SKM-1 treated with dmso at 0.1 percent for 144 hours (cell line): ENCODE measurements at regions not wholly inside any gene's neighbourhood (a gene's known extent, or its start where the extent isn't known, plus 50 kb on each side); places are given as distances from the start of the nearest gene placed in this dataset.
"Not testable (repeated sequence)": the region's sequence is repeated elsewhere in the genome, so short reads cannot be mapped to it uniquely, and the experiment has no call there.

Experiments
- DNase-seq: peaks from one replicate; lab custom pipeline; 2025; ENCODE audit not compliant: unreplicated experiment; lab: John Stamatoyannopoulos, UW

DNA sequence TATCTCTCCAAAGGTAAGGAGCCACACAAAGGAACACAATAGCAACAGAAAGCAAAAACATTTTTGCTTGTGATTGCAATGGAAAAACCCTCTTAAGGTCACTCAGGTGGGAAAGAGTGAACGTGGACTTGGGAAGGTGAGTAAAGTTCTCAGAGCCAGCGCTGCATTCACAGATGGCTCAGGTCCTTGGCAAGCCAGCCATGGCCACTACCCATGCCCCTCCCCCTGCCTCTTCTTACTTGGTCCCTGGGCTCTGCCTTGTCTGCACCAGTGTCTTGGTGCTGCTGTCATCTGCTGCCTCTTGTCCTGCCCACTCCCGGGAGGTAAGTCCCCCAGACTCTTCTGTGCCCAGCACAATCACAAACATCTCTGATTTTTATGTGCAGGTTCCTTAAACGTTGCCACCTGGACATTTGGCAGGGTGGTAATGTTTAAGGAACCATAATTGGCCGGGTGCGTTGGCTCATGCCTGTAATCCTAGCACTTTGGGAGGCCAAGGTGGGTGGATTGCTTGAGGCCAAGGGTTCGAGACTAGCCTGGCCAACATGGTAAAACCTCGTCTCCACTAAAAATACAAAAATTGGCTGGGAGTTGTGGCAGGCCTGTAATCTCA lies 74.6 kb downstream of the FEM1C start:
- DNase-seq, result no peak

DNA sequence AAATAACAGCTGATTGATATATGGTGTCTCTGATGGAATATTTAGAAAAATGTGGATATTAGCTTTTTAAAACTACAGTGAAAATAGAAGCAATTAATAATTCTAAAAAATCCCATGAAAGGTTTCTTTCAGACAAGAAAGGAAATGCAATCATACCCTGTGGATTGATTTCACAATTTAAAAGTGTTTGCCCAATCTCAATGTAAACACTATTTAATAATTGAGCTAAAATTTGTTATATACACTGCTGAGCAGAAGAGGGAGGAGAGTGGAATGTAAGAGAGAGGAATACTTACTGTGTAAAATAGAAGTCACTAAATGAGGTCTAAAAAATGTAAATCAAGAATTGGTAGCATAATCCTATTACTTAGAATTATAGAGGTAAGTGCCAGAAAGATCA lies 76.9 kb downstream of the FEM1C start:
- no peak for DNase-seq

DNA sequence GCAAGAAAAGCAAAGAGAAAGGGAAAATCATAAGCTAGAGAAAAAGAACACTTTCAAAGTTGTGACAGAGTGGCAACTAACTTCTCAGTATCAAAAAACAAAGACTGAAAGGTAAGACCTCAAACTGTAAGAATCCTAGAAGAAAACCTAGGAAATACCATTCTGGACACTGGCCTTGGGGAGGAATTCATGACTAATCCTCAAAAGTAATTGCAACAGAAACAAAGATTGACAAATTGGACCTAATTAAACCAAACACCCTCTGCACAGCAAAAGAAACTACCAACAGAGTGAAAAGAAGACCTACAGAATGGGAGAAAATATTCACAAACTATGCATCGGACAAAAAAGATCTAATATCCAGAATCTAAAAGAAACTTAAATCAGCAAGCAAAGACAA lies 79.1 kb downstream of the FEM1C start:
- DNase-seq, result no peak

DNA sequence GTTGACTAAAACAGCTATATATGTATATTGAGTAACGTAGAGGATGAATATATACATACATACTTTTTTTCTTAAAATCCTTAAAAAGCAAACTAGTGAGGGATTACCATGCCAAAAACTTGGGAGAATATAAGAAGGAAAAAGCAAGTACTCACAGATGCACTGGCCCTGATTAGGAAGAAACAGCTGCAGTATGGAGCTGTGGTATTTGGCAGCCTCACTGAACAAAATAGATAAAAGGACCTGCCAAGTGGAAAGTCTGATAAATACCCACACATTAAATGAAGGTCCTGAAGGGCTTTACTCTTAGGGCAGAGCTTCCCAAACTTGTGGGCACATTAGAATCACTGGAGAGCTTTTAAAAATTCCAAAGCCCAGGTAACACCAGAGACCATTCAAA lies 80.6 kb downstream of the FEM1C start:
- no peak for DNase-seq

DNA sequence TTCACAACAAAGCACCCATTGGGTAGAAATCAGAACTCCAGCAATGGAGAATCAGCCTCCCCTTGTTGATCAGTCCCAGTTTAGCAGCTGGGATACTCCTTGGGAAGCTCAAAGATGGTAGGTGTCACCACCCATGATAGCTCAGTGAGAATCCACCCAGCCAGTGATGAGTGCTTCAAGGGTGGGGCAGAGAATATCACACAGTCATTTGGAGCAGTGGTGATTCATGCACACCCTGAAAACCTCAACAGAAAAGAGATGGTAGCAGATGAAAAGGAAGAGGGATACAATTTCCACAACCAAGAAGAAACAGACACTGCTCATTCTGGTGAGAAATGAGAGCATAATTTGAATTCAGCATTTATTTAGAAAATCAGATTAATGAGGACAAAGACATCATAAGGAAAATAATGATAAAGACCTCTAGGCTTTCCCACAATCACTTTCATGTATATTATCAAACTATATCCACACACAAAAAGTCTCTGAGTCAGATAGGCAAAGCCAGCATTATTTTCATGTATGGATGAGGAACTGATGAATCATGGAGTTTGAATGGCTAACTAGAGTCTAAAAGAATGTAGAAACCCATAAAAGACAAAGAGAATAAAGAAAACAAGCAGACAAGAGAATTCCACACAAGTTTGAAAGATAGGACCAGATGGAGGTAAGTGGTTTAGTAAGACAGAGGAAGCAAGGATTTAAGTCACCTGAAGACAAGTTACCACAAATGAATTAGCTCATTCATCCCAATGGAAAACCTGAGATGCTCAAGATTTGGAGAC lies 82.9 kb downstream of the FEM1C start:
- DNase-seq, result no peak

DNA sequence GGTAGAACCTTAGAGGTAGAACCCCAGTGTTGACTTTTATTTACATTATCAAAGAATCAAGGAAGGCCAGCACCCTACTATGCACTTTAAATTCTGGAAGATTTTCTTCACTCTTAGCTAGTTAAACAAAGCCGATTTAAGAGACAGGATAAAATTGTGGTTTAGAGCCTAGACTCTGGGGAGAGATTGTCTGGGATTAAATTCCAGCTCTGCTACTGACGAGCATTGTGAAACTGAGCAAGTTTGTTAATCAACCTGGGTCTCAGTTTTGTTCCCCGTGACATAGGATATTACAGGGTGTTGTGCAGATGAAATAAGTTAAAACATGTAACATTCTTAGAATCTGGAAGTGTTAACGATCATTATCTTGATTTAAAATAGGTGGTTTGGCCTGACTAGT lies 83.5 kb downstream of the FEM1C start:
- DNase-seq, result no peak

DNA sequence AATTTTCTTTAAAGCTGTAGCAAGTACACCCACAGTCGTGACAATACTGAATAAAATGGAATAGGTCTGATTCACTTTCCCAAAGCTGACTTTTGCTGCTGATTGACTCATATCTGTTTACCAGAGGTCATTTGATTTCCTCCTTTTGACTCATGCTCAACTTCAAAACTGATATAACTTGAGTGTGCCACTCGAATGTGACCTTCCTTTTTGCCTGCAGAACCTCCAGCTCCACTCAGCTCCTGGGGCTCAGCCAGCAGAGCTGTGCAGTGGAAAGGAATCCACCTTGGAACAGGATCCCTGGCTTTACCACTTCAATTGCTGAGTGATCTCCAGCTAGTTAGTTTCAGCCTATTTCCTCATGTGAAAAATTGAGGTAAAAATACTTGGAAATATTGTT lies 84.1 kb downstream of the FEM1C start:
- DNase-seq, result no peak

DNA sequence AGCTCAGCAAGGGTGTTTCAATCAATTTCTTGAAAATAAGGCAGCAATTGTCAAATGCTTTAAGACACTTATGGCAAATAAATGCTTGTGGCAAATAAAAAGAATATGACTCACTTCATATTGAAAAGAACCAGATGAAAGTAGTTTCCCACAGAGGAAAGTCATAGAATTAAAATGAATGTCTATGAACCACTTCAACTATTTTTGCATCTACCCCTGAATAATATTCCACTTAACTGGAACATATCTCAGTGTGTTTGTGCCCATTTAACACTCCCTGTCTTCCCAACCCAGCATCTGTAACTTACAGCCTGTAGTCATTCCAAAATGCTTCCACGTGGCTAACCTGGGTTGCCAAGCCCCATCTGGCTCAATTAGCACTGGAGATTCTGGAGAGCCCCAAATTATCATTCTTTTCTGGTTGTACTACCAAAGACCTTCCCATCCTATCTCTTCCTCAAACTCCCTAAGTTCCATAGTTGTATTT lies 84.7 kb downstream of the FEM1C start:
- DNase-seq, result no peak

DNA sequence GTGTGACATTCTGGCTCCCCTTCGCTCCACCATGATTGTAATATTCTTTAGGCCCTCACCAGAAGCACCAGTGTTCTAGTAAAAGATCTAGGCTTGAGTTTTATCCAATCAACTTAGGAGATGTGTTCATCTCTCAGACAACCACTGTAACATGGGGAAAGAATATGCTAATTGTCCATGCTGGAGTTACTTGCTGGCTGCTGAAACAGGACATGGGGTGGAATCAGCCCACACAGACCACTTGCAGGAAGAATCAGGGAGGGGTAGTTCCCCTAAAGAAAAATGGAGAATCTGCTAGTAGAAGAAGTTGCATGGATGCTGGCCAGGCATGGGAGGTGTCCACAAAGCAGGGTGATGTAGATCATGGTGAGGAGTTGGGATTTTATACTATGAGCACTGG lies 86.2 kb downstream of the FEM1C start:
- DNase-seq, result no peak

DNA sequence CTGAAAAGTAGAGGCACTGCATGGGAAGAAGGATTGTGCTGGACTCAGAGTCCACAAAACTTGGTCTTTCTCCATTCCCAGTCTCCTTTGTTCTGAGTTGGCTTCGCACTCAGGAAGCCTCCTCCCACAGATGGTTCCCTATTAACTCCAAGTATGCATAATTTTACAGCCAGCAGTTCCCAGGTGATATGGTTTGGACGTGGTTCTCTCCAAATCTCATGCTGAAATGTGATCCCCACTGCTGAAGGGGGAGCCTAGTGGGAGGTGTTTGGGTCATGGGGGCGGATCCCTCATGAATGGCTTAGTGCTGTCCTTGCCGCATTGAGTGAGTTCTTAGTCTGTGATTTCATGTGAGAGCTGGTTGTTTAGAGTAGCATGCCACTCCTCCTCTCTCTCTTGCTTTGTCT lies 86.6 kb downstream of the FEM1C start:
- no peak for DNase-seq

DNA sequence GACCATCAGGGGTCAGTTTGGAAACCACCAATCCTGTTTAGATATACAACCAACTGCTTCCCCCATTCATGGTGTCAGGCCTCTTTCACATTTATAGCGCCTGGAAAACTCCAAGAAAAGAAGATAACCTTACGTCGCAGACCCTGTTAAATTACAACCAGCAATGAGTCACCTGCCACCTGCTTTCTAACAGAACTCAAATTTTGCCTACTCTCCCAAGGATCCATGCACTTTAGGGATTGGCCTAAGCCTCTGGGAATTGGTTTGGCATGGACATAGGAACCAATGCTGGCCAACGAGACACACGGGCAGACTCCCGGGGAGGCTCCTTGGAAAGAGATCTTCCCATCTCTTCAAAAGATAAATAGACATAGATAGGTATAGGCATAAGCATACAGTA lies 87.0 kb downstream of the FEM1C start:
- DNase-seq, result no peak

DNA sequence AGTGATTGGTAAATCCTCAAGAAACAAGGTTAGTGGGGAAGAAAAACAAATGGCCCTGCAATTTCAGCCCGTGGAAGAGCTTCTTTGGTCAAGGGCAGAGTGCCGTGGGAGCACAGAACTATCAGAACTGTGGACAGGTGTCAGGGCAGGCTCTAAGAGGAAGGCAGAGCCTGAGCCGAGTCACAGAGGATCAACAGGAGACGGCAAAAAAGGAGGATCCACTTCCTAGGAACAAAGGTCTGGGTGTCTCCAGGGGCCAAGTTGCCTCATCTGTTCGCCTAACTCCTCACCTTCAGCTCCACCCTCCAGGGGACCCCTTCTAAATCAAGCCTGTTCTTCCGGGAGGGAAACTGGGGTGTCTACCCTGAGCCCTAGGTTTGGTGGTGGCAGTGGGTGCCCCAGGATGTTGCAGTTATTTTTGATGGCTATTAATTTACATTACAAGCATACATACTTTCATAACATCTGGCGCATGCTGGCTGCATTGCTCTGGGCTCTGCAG lies 88.0 kb downstream of the FEM1C start:
- DNase-seq, result no peak

DNA sequence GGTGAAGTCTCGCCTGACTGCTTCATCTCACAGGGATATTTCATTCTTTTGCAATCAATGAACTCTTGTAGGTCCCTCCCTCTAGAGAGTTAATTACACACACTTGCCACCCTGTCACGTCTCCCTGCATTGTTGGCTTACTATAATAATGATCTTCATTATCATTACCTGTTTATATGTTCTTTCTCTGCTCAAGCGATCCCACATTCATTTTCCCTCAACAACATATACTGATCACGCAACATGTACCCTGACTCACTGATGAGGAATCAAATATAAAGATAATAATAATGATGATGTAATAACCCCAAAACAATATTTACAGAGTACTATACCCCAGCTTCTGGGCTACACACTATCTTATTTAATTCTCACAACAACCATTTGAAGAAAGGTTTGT lies 88.5 kb downstream of the FEM1C start:
- no peak for DNase-seq

DNA sequence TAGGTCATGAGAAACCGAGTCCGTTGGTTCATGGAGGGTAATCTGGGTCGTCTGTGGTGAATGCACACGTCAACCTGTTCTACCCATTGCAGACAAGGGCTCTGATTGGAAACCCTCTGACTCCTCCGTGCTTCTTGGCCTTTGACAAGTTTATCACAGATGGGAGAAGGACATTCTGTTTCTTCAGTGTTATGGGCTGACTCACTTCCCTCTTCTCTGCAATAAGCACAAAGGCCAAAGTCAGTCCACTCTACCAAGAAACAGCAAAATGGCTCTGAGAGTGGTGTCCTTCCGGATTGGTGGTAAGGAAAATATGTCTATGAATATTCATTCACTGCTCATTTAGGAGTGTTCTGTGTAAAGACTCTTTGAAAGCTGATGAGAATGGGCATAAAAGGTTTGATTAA lies 89.3 kb downstream of the FEM1C start:
- DNase-seq, result no peak

DNA sequence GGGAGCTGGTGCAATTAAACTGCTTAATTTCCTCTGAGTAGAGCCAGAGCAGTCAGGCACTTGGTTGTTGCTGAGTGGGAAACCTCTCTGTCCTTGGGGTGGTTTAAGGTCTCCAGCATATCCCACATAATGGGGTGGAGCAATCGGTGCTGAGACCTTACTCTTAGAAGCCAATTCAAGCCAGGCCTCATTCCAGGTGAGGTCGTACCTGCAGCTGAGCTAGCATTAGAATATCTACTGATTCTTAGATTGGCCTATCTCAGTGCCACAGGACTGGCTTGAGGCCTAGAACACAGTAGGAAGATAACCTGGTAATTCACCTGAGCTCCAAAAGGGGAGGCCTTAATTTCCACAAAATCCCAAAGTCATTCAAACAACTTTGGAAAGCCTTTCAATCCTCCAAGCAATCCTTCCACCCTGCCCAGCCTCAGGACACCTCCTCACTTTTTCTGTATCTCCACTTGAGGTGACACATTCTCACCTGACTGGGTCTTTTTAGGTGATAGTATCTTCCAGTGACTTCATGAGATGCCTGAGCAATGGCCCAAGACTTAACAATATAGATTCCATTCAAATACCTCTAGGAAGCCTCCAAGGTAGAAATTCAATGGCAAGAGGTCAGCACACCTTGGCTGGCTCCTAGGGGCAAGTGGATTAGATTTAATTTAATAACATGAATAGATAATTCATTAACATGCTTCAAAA lies 91.0 kb downstream of the FEM1C start:
- no peak for DNase-seq

DNA sequence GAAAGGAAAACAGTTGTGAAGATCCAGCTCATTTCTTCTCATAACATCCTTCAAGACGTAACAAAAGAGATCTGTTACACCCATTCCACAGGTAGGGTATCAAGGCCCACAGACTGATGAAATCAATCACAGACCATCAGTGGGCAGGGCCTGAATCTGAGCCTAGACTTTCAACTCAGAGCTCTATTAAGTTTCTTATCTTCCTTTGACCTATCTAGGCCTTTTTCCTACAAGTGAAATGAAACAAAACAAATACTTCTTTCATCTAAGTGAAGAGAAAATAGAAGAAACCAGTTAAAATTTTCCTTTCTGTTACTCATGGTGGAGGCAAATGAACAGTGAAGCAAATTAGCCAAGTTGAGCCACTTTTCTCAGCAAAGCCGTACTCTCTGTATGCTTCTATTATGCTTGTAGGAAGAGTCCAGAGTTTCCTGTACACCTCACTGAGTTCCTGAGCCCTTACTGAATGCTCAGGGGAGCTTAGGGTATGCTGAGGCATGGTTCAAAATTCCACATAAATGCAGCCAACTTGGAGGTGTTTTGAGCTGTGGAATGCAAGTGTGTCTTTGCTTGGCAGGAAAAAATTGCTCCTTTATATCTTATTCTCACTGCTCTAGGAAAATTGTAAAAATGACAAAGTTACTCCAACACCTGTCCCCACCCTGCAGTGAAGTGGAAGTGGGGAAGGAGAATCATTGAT lies 91.9 kb downstream of the FEM1C start:
- DNase-seq, result no peak

DNA sequence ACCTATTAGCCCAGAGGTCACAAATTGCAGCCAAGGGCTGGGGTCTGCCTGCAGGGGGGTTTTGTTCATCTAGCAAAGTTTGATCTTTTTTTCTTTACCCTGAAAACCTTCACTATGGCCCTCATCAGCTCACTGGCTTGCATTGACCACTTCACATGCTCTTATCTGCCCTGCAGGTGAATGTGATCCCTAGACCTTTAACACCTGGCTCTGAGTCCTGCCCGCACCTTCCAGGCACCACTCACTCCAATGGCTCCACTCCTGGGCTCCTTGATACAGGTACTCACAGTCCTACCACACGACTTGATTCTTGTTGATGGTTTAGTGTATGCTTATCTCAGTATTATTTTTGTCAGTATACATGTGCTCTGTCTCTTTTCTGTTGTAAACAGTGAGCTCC lies 92.5 kb downstream of the FEM1C start:
- DNase-seq, result no peak

DNA sequence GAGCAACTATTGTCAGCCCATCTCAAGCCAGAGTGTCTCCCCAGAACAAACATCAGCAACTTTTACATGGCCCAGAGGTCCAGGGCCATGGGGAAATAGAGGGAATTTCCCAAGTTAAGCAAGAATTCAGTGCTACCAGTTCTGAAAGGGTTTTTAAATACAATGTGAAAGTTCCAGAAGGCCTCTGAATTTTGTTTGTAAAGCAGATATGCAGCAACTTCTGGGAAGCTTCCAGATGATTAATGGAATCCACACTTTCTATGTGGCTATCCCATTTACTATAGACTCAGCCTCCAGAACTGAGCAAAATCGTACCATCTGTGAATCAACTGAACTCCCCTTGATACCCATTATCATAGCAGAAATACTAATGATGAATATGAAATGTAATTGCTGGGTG lies 93.8 kb downstream of the FEM1C start:
- no peak for DNase-seq

DNA sequence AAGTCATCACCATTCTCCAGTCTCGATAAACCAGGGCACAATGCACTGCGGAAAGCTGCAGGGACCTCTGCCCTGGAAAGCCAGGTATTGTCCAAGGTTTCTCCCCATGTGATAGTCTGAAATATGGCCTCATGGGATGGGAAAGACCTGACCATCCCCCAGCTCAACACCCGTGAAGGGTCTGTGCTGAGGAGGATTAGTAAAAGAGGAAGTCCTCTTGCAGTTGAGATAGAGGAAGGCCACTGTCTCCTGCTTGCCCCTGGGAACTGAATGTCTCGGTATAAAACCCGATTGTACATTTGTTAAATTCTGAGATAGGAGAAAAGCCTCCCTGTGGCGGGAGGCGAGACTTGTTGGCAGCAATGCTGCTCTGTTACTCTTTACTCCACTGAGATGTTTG lies 95.9 kb downstream of the FEM1C start:
- DNase-seq, result not testable (repeated sequence)

DNA sequence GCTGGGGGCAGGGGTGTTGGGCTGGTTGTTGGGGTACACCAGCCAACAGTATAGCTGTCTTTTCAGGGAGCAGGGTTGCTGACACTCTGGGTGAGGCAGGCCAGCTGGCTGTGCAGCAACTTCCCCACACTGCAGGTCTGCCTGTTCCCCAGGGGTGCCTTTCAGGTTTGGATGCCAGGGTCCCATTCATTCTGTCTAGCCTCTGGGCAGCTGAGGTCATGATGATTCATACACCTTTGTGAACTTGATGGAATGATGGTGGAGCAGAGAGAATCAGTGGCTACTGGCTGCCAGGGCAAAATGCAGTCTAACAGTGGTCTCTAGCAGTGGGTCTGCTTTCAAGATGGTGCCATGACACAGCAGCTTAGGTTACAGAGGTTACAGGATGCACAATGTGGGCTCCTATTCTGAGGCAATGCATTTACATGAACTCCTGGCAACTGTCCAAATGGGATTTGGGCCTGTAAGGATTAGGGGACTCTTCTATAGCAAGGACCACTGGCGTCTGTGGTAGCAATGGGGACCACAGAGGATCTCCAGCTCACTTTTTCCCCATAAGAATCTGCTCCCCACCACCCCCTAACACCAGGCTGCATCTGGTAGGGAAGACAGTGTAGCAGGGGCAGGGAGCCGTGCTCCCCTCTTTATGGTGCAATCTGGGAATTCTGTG lies 103.7 kb downstream of the FEM1C start:
- no peak for DNase-seq

DNA sequence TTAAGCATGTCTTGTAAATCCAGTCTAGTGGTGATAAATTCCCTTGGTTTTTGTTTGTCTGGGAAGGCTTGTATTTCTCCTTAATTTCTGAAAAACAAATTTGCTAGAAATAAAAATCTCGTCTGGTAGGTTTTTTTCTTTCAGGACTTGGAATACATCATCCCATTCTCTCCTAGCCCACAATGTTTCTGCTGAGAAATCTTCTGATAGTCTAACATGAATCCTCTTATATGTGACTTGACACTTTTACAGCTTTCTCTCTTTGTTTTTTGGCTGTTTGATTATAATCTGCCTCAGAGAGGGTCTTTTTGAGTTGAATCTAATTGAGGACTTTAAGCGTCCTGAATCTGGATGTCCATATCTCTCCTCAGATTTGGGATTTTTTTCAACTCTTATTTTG lies 104.9 kb downstream of the FEM1C start:
- DNase-seq, result no peak
